Neural crest cell (in vitro differentiated cells): ENCODE measurements at regions not wholly inside any gene's neighbourhood (a gene's known extent, or its start where the extent isn't known, plus 50 kb on each side); places are given as distances from the start of the nearest gene placed in this dataset.
A peak's percentile ranks its signal among the peaks of the same experiment; 100 is the strongest.

ENCODE experiments used
- DNase-seq: peaks from one replicate; pipeline ENCODE4 v3.0.0; 2021; ENCODE audit warnings: low read depth, mixed read lengths, low spot score
- H3K27ac Mint-ChIP-seq: one replicate; pipeline ENCODE4 v1.8.0; 2021; ENCODE audit warnings: mild to moderate bottlenecking, mixed read lengths; ENCODE audit not compliant: unreplicated experiment
- H3K27me3 Mint-ChIP-seq: 2 replicates; pipeline ENCODE4 v1.8.0; 2021; ENCODE audit warnings: low read depth, mild to moderate bottlenecking, mixed read lengths
- H3K36me3 Mint-ChIP-seq: 2 replicates; pipeline ENCODE4 v1.8.0; 2021; ENCODE audit warnings: low read depth, mild to moderate bottlenecking, mixed read lengths
- H3K4me1 Mint-ChIP-seq: 2 replicates; pipeline ENCODE4 v1.8.0; 2021; ENCODE audit warnings: mixed read lengths
- H3K4me3 Mint-ChIP-seq: one replicate; pipeline ENCODE4 v1.8.0; 2021; ENCODE audit warnings: mild to moderate bottlenecking, mixed read lengths
- H3K9me3 Mint-ChIP-seq: 2 replicates; pipeline ENCODE4 v1.8.0; 2021; ENCODE audit warnings: mixed read lengths
- TF ChIP-seq, protein P1 (sequence below): fragments of 200-600 bp; sonication (generic); conservative IDR thresholded peaks from 2 replicates; pipeline ENCODE4 v1.5.0; 2021; ENCODE audit warnings: antibody characterized with exemption, mild to moderate bottlenecking

DNA sequence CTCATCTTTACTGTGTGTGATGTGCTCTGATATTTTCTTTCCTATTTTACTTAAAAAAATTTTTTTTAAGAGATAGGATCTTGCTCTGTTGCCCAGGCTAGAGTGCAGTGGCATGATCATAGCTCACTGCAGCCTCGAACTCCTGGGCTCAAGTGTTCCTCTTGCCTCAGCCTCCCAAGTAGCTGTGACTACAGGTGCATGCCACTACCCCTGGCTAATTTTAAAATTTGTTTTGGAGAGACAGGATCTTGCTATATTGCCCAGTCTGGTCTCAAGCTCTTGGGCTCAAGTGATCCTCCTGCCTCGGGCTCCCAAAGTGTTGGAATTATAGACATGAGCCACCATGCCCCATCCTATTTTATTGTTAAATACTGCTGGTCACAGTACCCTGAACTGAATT, 67.4 kb downstream of the FOXD2 start:
- Mint-ChIP-seq H3K9me3 (no peaks in the 10 kb centered on the region), H3K36me3 (no peaks in the 10 kb centered on the region), H3K4me3 (no peak overlapping the region), H3K27ac (no peak overlapping the region), H3K4me1 (peaks cover 17% of the 10 kb centered on the region), H3K27me3 (peaks cover 76% of the 10 kb centered on the region)
- no peak for DNase-seq
- TF ChIP-seq, protein P1, sequence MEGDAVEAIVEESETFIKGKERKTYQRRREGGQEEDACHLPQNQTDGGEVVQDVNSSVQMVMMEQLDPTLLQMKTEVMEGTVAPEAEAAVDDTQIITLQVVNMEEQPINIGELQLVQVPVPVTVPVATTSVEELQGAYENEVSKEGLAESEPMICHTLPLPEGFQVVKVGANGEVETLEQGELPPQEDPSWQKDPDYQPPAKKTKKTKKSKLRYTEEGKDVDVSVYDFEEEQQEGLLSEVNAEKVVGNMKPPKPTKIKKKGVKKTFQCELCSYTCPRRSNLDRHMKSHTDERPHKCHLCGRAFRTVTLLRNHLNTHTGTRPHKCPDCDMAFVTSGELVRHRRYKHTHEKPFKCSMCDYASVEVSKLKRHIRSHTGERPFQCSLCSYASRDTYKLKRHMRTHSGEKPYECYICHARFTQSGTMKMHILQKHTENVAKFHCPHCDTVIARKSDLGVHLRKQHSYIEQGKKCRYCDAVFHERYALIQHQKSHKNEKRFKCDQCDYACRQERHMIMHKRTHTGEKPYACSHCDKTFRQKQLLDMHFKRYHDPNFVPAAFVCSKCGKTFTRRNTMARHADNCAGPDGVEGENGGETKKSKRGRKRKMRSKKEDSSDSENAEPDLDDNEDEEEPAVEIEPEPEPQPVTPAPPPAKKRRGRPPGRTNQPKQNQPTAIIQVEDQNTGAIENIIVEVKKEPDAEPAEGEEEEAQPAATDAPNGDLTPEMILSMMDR: no peak

DNA sequence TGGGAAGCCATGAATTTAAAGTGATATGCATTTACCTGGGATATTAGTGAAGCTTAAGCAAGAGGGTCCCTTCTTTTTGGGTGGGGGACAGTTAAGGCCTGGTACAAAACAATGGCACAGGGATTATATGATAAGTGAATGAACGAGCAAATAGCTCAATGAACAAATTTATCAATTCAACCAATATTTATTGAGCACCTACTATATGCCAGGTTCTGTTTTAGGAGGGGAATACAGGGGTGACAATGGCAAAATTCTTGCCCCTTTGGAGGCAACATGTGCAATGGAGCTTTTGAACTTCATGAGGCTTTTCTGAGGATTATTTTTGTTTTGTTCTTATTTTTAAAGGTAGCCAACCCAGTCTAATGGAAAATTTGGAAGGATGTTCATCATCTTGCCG, 68.2 kb downstream of the FOXD2 start:
- H3K27ac Mint-ChIP-seq: no peak overlapping the region
- H3K4me3 Mint-ChIP-seq: no peak overlapping the region
- no peaks in the 10 kb centered on the region for H3K36me3 Mint-ChIP-seq
- DNase-seq: no peak
- H3K9me3 Mint-ChIP-seq: no peaks in the 10 kb centered on the region
- H3K27me3 Mint-ChIP-seq: peaks cover 78% of the 10 kb centered on the region
- peaks cover 17% of the 10 kb centered on the region for H3K4me1 Mint-ChIP-seq
- TF ChIP-seq, protein P1: no peak

DNA sequence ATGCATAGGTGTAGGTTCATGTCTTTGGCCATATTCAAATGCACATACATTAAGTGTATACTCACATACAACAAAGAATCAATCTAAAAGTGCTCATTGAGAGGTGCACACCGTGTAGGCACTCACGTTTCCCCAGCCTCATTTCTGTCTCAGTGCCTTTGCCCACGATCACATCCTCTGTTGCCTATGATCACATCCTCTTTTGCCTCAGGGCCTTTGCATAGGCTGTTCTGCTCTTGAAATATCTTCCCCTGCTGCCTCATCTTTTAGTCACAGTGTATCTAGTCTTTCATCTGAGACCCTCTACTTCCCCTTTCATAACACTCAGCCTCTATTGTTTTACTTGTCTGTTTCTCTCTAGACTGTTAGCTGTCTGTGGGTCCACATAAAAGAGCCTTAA, 69.3 kb downstream of the FOXD2 start:
- H3K27ac Mint-ChIP-seq: no peak overlapping the region
- no peaks in the 10 kb centered on the region for H3K9me3 Mint-ChIP-seq
- no peak for DNase-seq
- H3K36me3 Mint-ChIP-seq: no peaks in the 10 kb centered on the region
- peak overlapping the region; percentile 39 for H3K4me3 Mint-ChIP-seq
- H3K4me1 Mint-ChIP-seq: peaks cover 17% of the 10 kb centered on the region
- TF ChIP-seq, protein P1: no peak
- peaks cover 79% of the 10 kb centered on the region for H3K27me3 Mint-ChIP-seq

DNA sequence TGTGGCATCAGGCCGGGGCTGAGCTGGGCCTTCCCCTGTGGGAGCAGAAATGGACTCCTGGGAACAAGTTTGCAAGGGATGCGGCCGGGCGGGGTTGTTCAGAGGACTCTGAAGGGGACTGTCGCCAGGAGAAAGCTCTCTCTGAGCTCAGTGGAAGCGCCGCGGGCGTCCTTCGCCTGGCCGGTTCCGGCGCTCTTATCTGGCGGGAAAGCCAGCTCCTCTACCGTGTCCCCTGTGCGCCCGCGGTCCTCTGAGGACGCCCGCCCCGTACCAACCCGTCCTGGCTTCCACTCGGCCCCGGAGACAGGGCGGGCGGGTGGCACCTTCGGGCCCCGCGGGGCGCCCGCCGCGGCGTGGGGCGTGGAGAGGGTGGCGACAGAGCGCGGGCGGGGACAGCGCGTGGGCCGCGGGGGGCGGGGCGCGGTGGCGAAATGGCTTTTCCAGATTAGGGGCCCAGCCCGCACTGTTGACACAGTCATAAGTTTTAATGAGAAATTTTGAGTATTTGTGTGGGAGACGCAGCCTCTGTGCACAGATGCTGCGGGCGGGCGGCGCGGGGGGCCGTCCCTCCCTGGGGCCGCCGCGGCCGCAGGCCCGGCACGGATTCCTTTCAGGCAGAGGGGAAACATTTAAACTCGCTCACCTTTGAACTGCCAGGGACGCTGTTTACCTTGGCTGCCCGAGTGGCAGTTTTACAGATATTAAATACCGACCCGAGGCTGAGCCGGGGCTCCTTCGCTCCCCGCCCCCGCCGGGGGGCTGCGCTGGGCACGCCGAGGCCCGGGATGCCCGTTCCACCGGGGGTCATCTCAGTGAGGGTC, 70.2 kb downstream of the FOXD2 start:
- peaks cover 80% of the 10 kb centered on the region for H3K27me3 Mint-ChIP-seq
- TF ChIP-seq, protein P1: no peak
- H3K27ac Mint-ChIP-seq: no peak overlapping the region
- peak; percentile 50 for DNase-seq
- H3K9me3 Mint-ChIP-seq: no peaks in the 10 kb centered on the region
- H3K36me3 Mint-ChIP-seq: no peaks in the 10 kb centered on the region
- H3K4me3 Mint-ChIP-seq: peak overlapping the region; percentile 87
- peaks cover 17% of the 10 kb centered on the region for H3K4me1 Mint-ChIP-seq

DNA sequence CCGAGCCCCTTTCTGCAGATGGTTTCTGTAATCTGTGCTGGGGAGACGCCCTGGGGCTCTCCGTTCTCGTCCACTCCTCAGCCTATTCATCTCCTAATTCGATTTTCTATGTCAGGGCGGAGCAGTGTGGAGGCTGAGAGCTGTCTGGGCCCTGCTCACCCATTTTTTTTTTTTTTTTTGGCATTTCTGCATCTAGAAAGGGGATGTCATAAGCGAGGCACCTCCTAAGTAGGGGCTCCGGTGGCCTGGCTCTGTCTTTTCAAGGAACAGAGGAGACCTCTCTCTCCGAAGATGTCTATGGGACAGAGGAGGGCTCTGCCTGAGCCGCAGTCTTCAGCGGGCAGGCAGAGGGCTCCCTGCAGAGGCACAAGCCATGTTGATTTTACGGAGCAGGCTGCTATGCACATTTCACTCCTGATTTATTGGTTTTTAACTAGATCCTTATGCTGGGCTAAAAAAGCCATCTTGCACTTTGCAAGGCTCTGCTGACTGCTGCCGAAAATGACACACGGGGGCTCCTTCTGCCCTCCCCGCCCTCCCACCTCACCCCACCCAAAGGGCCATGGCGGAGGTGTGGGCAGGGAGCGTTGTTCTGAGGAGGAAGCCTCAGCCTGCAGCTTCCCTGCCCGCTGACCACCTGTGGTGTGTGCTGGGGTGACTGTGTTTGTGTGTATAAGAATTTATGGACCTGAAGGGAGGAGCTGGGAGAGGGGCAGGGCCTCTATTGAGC, 71.0 kb downstream of the FOXD2 start:
- peaks cover 77% of the 10 kb centered on the region for H3K27me3 Mint-ChIP-seq
- H3K9me3 Mint-ChIP-seq: no peaks in the 10 kb centered on the region
- TF ChIP-seq, protein P1: no peak
- peak overlapping the region; percentile 87 for H3K4me3 Mint-ChIP-seq
- peaks cover 13% of the 10 kb centered on the region for H3K4me1 Mint-ChIP-seq
- H3K27ac Mint-ChIP-seq: peak overlapping the region; percentile 64
- DNase-seq: no peak
- H3K36me3 Mint-ChIP-seq: no peaks in the 10 kb centered on the region
